ENCODE measurements at regions not wholly inside any gene's neighbourhood (a gene's known extent, or its start where the extent isn't known, plus 50 kb on each side); places are given as distances from the start of the nearest gene placed in this dataset.
"Not testable (repeated sequence)": the region's sequence is repeated elsewhere in the genome, so short reads cannot be mapped to it uniquely, and the experiment has no call there.

- H3K27me3 ChIP-seq (ENCODE audit: control insufficient read depth in 1 of 2, insufficient read depth in 2 of 2, low read length in 2 of 2); H3K27ac ChIP-seq (ENCODE audit: low read depth, low read length); H3K4me1 ChIP-seq (ENCODE audit: control insufficient read depth in 1 of 2, insufficient read depth in 2 of 2, low read length in 2 of 2); H3K9me3 ChIP-seq (ENCODE audit: control insufficient read depth in 1 of 2, low read length in 2 of 2); H3K4me3 ChIP-seq (ENCODE audit: low read depth in 1 of 2, low read length in 2 of 2); H3K9ac ChIP-seq (ENCODE audit: low read depth in 1 of 2, low read length in 2 of 2); H3K36me3 ChIP-seq (ENCODE audit: control insufficient read depth in 1 of 2, insufficient read depth in 2 of 2, low read length in 2 of 2): not testable (repeated sequence)
Measured at GRCh38 chr9:66152406-66152805, 415.5 kb downstream of the FOXD4L4 start.

DNA sequence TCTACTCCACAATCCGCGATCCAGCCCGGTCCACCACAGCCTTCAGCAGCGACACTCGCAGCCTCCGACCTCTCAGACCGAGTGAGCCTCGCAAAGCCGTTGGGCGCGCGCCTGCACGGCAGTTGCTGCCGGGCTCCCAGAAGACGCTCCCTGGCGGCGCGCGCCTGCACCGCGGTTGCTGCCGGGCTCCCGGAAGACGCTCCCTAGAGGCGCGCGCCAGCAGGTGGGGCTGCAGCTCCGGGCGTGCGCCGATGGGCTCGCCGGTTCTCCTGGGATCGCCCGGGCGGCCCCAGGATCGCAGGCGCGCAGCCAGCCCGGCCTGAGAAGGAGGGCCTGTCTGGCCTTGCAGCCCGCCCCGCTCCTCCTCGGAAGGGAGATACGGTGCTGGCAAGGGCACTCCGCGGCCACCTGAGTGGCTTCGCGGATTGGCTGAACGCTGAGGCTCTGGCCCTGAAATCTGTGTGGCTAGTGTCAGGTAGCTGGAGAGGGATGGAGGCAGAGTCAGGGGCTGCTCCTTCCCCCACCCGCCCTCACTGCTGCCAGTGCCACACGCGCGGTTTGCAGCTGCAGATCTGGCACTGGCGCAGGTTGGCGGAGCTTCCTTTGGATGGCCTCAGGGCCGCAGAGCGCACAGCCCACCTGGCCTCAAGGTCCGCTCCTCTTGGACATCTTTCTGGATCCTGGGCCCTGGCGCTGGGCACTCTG lies 416.2 kb downstream of the FOXD4L4 start:
- H3K4me3 ChIP-seq (ENCODE audit: low read depth in 1 of 2, low read length in 2 of 2); H3K27ac ChIP-seq (ENCODE audit: low read depth, low read length): not testable (repeated sequence)

GRCh38 chr9:66153971-66154691 lies 417.2 kb downstream of the FOXD4L4 start:
- H3K36me3 ChIP-seq (ENCODE audit: control insufficient read depth in 1 of 2, insufficient read depth in 2 of 2, low read length in 2 of 2); H3K4me1 ChIP-seq (ENCODE audit: control insufficient read depth in 1 of 2, insufficient read depth in 2 of 2, low read length in 2 of 2); H3K9me3 ChIP-seq (ENCODE audit: control insufficient read depth in 1 of 2, low read length in 2 of 2); H3K27me3 ChIP-seq (ENCODE audit: control insufficient read depth in 1 of 2, insufficient read depth in 2 of 2, low read length in 2 of 2); H3K4me3 ChIP-seq (ENCODE audit: low read depth in 1 of 2, low read length in 2 of 2); H3K27ac ChIP-seq (ENCODE audit: low read depth, low read length); H3K9ac ChIP-seq (ENCODE audit: low read depth in 1 of 2, low read length in 2 of 2): not testable (repeated sequence)

More for the DNA sequence above, 416.2 kb downstream of the FOXD4L4 start:
- not testable (repeated sequence) for H3K4me1 ChIP-seq (ENCODE audit: control insufficient read depth in 1 of 2, insufficient read depth in 2 of 2, low read length in 2 of 2); H3K9ac ChIP-seq (ENCODE audit: low read depth in 1 of 2, low read length in 2 of 2); H3K9me3 ChIP-seq (ENCODE audit: control insufficient read depth in 1 of 2, low read length in 2 of 2); H3K36me3 ChIP-seq (ENCODE audit: control insufficient read depth in 1 of 2, insufficient read depth in 2 of 2, low read length in 2 of 2); H3K27me3 ChIP-seq (ENCODE audit: control insufficient read depth in 1 of 2, insufficient read depth in 2 of 2, low read length in 2 of 2)

- H3K27ac ChIP-seq (ENCODE audit: low read depth, low read length); H3K9ac ChIP-seq (ENCODE audit: low read depth in 1 of 2, low read length in 2 of 2); H3K27me3 ChIP-seq (ENCODE audit: control insufficient read depth in 1 of 2, insufficient read depth in 2 of 2, low read length in 2 of 2); H3K36me3 ChIP-seq (ENCODE audit: control insufficient read depth in 1 of 2, insufficient read depth in 2 of 2, low read length in 2 of 2); H3K9me3 ChIP-seq (ENCODE audit: control insufficient read depth in 1 of 2, low read length in 2 of 2); H3K4me3 ChIP-seq (ENCODE audit: low read depth in 1 of 2, low read length in 2 of 2); H3K4me1 ChIP-seq (ENCODE audit: control insufficient read depth in 1 of 2, insufficient read depth in 2 of 2, low read length in 2 of 2): not testable (repeated sequence)
Measured at GRCh38 chr9:66182316-66182715, 445.4 kb downstream of the FOXD4L4 start.

DNA sequence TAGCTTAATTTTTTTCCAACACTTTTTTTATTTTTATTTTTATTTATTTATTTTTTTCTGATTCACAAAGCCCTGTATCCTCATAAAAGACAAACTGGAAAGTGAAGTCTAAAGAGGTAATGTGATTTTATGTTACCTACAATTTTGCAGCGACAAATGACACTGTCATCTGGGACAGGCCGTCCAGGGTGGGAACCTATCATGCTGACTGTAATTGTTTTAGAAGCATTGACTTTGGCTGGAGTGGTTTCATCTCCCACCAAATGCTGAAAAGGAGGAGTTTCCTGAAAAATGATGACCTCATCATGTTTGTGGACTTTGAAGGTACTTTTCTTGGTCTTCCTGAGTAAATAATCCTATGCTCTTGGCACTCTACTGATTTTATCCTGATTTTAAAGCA lies 446.7 kb downstream of the FOXD4L4 start:
- H3K4me3 ChIP-seq (ENCODE audit: low read depth in 1 of 2, low read length in 2 of 2); H3K36me3 ChIP-seq (ENCODE audit: control insufficient read depth in 1 of 2, insufficient read depth in 2 of 2, low read length in 2 of 2); H3K9me3 ChIP-seq (ENCODE audit: control insufficient read depth in 1 of 2, low read length in 2 of 2); H3K4me1 ChIP-seq (ENCODE audit: control insufficient read depth in 1 of 2, insufficient read depth in 2 of 2, low read length in 2 of 2); H3K27me3 ChIP-seq (ENCODE audit: control insufficient read depth in 1 of 2, insufficient read depth in 2 of 2, low read length in 2 of 2); H3K9ac ChIP-seq (ENCODE audit: low read depth in 1 of 2, low read length in 2 of 2); H3K27ac ChIP-seq (ENCODE audit: low read depth, low read length): not testable (repeated sequence)

DNA sequence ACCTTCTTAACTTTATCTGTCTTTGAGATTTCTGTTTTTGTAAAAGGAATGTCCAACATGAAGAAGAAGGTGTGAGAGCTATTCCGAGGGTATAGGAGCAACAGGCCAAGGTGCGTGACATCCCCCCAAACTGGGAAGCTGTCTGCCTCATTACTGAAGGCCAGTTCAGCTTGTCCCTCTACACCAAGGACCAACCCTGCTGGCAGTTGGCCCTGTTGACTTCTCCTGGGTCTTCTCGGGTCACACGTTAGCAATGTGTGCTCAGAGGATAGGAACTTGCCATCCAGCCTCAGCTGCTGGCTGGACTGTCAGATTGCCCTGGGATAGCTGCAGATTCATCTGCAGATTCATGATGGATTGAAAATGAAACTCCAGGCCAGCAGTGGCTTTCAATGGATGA lies 460.3 kb downstream of the FOXD4L4 start:
- not testable (repeated sequence) for H3K36me3 ChIP-seq (ENCODE audit: control insufficient read depth in 1 of 2, insufficient read depth in 2 of 2, low read length in 2 of 2); H3K4me3 ChIP-seq (ENCODE audit: low read depth in 1 of 2, low read length in 2 of 2); H3K4me1 ChIP-seq (ENCODE audit: control insufficient read depth in 1 of 2, insufficient read depth in 2 of 2, low read length in 2 of 2); H3K27ac ChIP-seq (ENCODE audit: low read depth, low read length); H3K9me3 ChIP-seq (ENCODE audit: control insufficient read depth in 1 of 2, low read length in 2 of 2); H3K27me3 ChIP-seq (ENCODE audit: control insufficient read depth in 1 of 2, insufficient read depth in 2 of 2, low read length in 2 of 2); H3K9ac ChIP-seq (ENCODE audit: low read depth in 1 of 2, low read length in 2 of 2)

GRCh38 chr9:66198421-66198820 lies 461.5 kb downstream of the FOXD4L4 start:
- not testable (repeated sequence) for H3K36me3 ChIP-seq (ENCODE audit: control insufficient read depth in 1 of 2, insufficient read depth in 2 of 2, low read length in 2 of 2); H3K9ac ChIP-seq (ENCODE audit: low read depth in 1 of 2, low read length in 2 of 2); H3K27ac ChIP-seq (ENCODE audit: low read depth, low read length); H3K4me1 ChIP-seq (ENCODE audit: control insufficient read depth in 1 of 2, insufficient read depth in 2 of 2, low read length in 2 of 2); H3K27me3 ChIP-seq (ENCODE audit: control insufficient read depth in 1 of 2, insufficient read depth in 2 of 2, low read length in 2 of 2); H3K4me3 ChIP-seq (ENCODE audit: low read depth in 1 of 2, low read length in 2 of 2); H3K9me3 ChIP-seq (ENCODE audit: control insufficient read depth in 1 of 2, low read length in 2 of 2)

GRCh38 chr9:66206617-66207016 lies 469.7 kb downstream of the FOXD4L4 start:
- H3K9me3 ChIP-seq (ENCODE audit: control insufficient read depth in 1 of 2, low read length in 2 of 2); H3K27me3 ChIP-seq (ENCODE audit: control insufficient read depth in 1 of 2, insufficient read depth in 2 of 2, low read length in 2 of 2); H3K27ac ChIP-seq (ENCODE audit: low read depth, low read length); H3K36me3 ChIP-seq (ENCODE audit: control insufficient read depth in 1 of 2, insufficient read depth in 2 of 2, low read length in 2 of 2); H3K4me3 ChIP-seq (ENCODE audit: low read depth in 1 of 2, low read length in 2 of 2); H3K4me1 ChIP-seq (ENCODE audit: control insufficient read depth in 1 of 2, insufficient read depth in 2 of 2, low read length in 2 of 2); H3K9ac ChIP-seq (ENCODE audit: low read depth in 1 of 2, low read length in 2 of 2): not testable (repeated sequence)

GRCh38 chr9:66207914-66208313 lies 471.0 kb downstream of the FOXD4L4 start:
- not testable (repeated sequence) for H3K27ac ChIP-seq (ENCODE audit: low read depth, low read length); H3K27me3 ChIP-seq (ENCODE audit: control insufficient read depth in 1 of 2, insufficient read depth in 2 of 2, low read length in 2 of 2); H3K9me3 ChIP-seq (ENCODE audit: control insufficient read depth in 1 of 2, low read length in 2 of 2); H3K9ac ChIP-seq (ENCODE audit: low read depth in 1 of 2, low read length in 2 of 2); H3K4me1 ChIP-seq (ENCODE audit: control insufficient read depth in 1 of 2, insufficient read depth in 2 of 2, low read length in 2 of 2); H3K4me3 ChIP-seq (ENCODE audit: low read depth in 1 of 2, low read length in 2 of 2); H3K36me3 ChIP-seq (ENCODE audit: control insufficient read depth in 1 of 2, insufficient read depth in 2 of 2, low read length in 2 of 2)

GRCh38 chr9:66244763-66245162 lies 507.8 kb downstream of the FOXD4L4 start:
- H3K27ac ChIP-seq (ENCODE audit: low read depth, low read length); H3K9ac ChIP-seq (ENCODE audit: low read depth in 1 of 2, low read length in 2 of 2); H3K9me3 ChIP-seq (ENCODE audit: control insufficient read depth in 1 of 2, low read length in 2 of 2); H3K36me3 ChIP-seq (ENCODE audit: control insufficient read depth in 1 of 2, insufficient read depth in 2 of 2, low read length in 2 of 2); H3K4me1 ChIP-seq (ENCODE audit: control insufficient read depth in 1 of 2, insufficient read depth in 2 of 2, low read length in 2 of 2); H3K27me3 ChIP-seq (ENCODE audit: control insufficient read depth in 1 of 2, insufficient read depth in 2 of 2, low read length in 2 of 2); H3K4me3 ChIP-seq (ENCODE audit: low read depth in 1 of 2, low read length in 2 of 2): not testable (repeated sequence)

Measured in duodenal mucosa (tissue), 2 donors.